Suprapubic skin (tissue), 4 donors: ENCODE measurements at regions not wholly inside any gene's neighbourhood (a gene's known extent, or its start where the extent isn't known, plus 50 kb on each side); places are given as distances from the start of the nearest gene placed in this dataset.

ENCODE experiments used
- DNase-seq, 2 donors: peaks; one replicate each; pipeline ENCODE4 v3.0.0-alpha.2; 2019; ENCODE audit warnings: low spot score in 2 of 2
- H3K27ac ChIP-seq: fragments of 200-600 bp; sonication (generic); one replicate; pipeline ENCODE4 v1.5.1; 2019
- H3K27me3 ChIP-seq: fragments of 200-600 bp; sonication (generic); one replicate; pipeline ENCODE4 v1.5.1; 2019
- H3K36me3 ChIP-seq: fragments of 200-600 bp; sonication (generic); one replicate; pipeline ENCODE4 v1.5.1; 2019
- H3K4me1 ChIP-seq: fragments of 200-600 bp; sonication (generic); one replicate; pipeline ENCODE4 v1.5.1; 2019
- H3K4me3 ChIP-seq: fragments of 200-600 bp; sonication (generic); one replicate; pipeline ENCODE4 v1.5.1; 2019; ENCODE audit warnings: mild to moderate bottlenecking
- H3K9me3 ChIP-seq: fragments of 200-600 bp; sonication (generic); one replicate; pipeline ENCODE4 v1.5.1; 2019
- EP300 ChIP-seq: sonication (generic); formaldehyde crosslinking; IDR thresholded peaks from one replicate; pipeline ENCODE4 v1.6.1; 2017; ENCODE audit warnings: antibody characterized with exemption
- POLR2A ChIP-seq, 2 donors: fragments of 450-650 bp; IDR thresholded peaks; one replicate each; pipeline ENCODE4 v1.6.1; 2017; ENCODE audit warnings: antibody characterized with exemption in 2 of 2, mild to moderate bottlenecking in 2 of 2, moderate library complexity in 2 of 2
- POLR2AphosphoS5 ChIP-seq, 3 donors: sonication (generic); formaldehyde crosslinking; IDR thresholded peaks; one replicate each; pipeline ENCODE4 v1.6.1; 2017; ENCODE audit warnings: antibody characterized with exemption in 3 of 3
- WGBS: methylation state at CpG from one replicate; pipeline ENCODE4 v1.1.5; 2018; 5-methylcytosine and 5-hydroxymethylcytosine counted together
- TF ChIP-seq, protein P1 (sequence below), 2 donors: fragments of 200-600 bp in 1 of 2; fragments of 450-650 bp in 1 of 2; sonication (generic) in 1 of 2; IDR thresholded peaks; one replicate each; pipeline ENCODE4 v1.5.1; 2016 to 2019; ENCODE audit warnings: antibody characterized with exemption in 2 of 2, mild to moderate bottlenecking in 1 of 2, moderate library complexity in 1 of 2

DNA sequence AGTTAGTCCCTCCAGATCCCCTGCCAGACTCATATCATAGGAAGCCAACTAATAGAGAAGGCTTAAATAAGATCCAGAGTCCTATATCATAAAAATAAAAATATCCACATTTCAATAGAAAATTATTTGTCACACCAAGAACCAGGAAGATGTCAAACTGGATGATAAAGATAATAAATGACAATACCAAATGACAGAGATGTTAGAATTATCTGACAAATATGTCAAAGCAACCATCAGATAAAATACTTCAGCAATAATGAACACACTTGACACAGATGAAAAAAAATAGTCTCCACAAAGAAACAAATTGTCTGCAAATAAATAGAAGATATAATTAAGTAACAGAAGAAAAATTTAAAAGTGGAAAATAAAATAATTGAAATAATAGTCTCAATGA, 300.7 kb upstream of the FTMT start:
- Histone ChIP-seq H3K36me3 (no peaks in the 10 kb centered on the region), H3K9me3 (no peaks in the 10 kb centered on the region), H3K4me3 (no peak overlapping the region), H3K27me3 (no peaks in the 10 kb centered on the region), H3K27ac (no peak overlapping the region), H3K4me1 (no peaks in the 10 kb centered on the region)
- DNase-seq = no peak
- TF ChIP-seq, protein P1, sequence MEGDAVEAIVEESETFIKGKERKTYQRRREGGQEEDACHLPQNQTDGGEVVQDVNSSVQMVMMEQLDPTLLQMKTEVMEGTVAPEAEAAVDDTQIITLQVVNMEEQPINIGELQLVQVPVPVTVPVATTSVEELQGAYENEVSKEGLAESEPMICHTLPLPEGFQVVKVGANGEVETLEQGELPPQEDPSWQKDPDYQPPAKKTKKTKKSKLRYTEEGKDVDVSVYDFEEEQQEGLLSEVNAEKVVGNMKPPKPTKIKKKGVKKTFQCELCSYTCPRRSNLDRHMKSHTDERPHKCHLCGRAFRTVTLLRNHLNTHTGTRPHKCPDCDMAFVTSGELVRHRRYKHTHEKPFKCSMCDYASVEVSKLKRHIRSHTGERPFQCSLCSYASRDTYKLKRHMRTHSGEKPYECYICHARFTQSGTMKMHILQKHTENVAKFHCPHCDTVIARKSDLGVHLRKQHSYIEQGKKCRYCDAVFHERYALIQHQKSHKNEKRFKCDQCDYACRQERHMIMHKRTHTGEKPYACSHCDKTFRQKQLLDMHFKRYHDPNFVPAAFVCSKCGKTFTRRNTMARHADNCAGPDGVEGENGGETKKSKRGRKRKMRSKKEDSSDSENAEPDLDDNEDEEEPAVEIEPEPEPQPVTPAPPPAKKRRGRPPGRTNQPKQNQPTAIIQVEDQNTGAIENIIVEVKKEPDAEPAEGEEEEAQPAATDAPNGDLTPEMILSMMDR (IDR thresholded peaks at IDR 0.05) = no peak
- TF ChIP-seq EP300 = no peak
- TF ChIP-seq POLR2AphosphoS5 (IDR thresholded peaks at IDR 0.05) = no peak
- no peak for TF ChIP-seq POLR2A (IDR thresholded peaks at IDR 0.05)

DNA sequence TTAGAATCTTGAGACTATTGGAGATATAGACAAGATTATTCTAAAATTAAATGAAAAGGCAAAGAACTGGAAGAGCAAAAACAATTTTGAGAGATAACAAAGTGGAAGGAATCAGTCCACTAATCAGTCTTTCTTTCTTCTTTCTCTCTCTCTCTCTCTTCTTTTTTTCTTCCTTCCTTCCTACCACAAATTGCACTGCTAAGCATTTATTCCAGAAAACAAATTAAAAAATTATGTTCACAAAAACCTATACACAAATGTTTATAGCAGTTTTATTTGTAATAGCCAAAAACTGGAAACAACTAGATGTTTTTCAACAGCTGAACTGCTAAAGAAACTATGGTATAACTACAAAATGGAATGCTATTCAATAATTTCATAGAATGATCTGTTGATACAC, 291.9 kb upstream of the FTMT start:
- Histone ChIP-seq H3K36me3 (no peaks in the 10 kb centered on the region), H3K9me3 (no peaks in the 10 kb centered on the region), H3K4me3 (no peak overlapping the region), H3K27me3 (no peaks in the 10 kb centered on the region), H3K27ac (no peak overlapping the region), H3K4me1 (no peaks in the 10 kb centered on the region)
- DNase-seq = no peak
- TF ChIP-seq, protein P1 (IDR thresholded peaks at IDR 0.05) = no peak
- TF ChIP-seq EP300 (no peak), POLR2AphosphoS5 (IDR thresholded peaks at IDR 0.05) (no peak), POLR2A (IDR thresholded peaks at IDR 0.05) (no peak)

DNA sequence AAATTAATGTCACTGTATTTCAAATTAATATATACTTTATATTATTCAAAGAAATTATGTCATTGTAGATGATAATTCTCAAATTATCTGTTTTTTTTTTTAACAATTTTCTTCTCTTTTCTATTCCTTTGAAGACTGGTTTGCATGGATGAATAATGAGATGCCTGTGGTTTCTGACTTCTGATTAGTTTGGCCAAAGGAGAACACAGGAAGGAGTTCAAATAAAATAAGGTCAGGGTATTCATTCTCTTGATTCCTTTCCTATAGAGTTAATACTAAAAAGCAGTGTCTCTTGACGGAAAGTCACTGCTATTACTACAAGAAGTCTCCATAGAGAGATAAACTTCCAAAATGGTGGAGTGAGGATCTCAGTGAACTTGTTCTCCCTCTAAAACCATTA, 279.6 kb upstream of the FTMT start:
- Histone ChIP-seq H3K27ac (no peak overlapping the region), H3K9me3 (no peaks in the 10 kb centered on the region), H3K4me3 (no peak overlapping the region), H3K36me3 (no peaks in the 10 kb centered on the region), H3K27me3 (no peaks in the 10 kb centered on the region), H3K4me1 (no peaks in the 10 kb centered on the region)
- TF ChIP-seq, protein P1 (IDR thresholded peaks at IDR 0.05) = no peak
- no peak for TF ChIP-seq POLR2AphosphoS5 (IDR thresholded peaks at IDR 0.05)
- TF ChIP-seq POLR2A (IDR thresholded peaks at IDR 0.05) = no peak
- TF ChIP-seq EP300 = no peak
- WGBS = 93% methylated on average over 1 of the region's 1 CpG
- DNase-seq = no peak

DNA sequence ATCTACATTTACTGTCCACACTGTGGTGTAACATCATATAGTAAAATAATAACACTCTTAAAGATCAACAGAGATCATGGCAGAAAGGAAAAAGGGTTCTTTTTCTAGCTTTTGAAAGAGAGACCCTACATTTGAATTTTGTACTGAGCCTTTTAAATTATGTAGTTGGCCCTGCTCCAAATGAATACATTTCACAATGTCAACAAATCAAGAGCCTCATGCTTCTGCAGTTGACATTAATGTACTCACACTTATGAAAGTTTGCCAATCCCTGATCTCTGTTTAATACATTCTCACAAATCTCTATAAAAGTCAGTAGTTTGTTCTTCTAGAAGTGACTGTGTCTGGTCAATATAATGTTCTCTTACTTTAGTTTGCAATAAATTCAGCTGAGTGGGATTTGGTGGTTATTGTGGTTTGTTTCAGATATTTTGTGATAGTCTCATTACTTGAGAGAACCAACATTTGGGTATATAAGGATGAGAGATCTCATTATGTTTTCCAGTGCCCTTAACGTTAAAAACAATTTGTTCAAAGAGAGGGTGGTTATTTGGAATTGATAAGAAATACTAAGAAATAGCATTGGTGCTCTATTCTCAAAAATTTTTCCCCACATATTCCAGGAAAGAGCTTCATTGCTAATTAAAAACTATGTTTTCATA, 277.8 kb upstream of the FTMT start:
- Histone ChIP-seq H3K27ac (no peak overlapping the region), H3K27me3 (no peaks in the 10 kb centered on the region), H3K4me3 (no peak overlapping the region), H3K36me3 (no peaks in the 10 kb centered on the region), H3K4me1 (no peaks in the 10 kb centered on the region), H3K9me3 (no peaks in the 10 kb centered on the region)
- WGBS = 56% methylated on average over 1 of the region's 1 CpG
- no peak for DNase-seq
- TF ChIP-seq EP300 (no peak), POLR2AphosphoS5 (IDR thresholded peaks at IDR 0.05) (no peak), POLR2A (IDR thresholded peaks at IDR 0.05) (no peak)
- TF ChIP-seq, protein P1 (IDR thresholded peaks at IDR 0.05) = no peak

DNA sequence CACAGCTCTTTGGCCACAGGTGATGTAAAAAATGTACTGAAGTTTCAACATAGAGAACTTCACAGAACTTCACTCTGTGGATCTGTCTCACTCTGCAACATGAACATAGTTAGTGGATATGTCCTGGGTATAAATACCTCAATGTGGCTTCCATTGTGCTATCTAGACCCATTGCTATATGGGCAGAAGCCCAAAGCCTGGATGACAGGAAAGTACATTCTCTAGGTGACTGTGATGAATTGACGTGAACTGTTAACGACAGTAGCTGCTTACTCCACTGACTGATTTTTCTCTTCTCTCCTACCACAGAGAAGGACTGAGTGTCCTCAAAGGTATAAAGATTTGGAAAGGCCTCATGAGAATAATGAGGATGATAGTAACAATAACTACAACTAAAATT, 270.1 kb upstream of the FTMT start:
- Histone ChIP-seq H3K27ac (no peak overlapping the region), H3K27me3 (no peaks in the 10 kb centered on the region), H3K4me3 (no peak overlapping the region), H3K4me1 (no peaks in the 10 kb centered on the region), H3K36me3 (no peaks in the 10 kb centered on the region), H3K9me3 (no peaks in the 10 kb centered on the region)
- TF ChIP-seq POLR2A (IDR thresholded peaks at IDR 0.05) (no peak), EP300 (no peak), POLR2AphosphoS5 (IDR thresholded peaks at IDR 0.05) (no peak)
- TF ChIP-seq, protein P1 (IDR thresholded peaks at IDR 0.05) = no peak
- no peak for DNase-seq
- 93% methylated on average over 2 of the region's 2 CpGs for WGBS
